ENCODE measurements at regions not wholly inside any gene's neighbourhood (a gene's known extent, or its start where the extent isn't known, plus 50 kb on each side); places are given as distances from the start of the nearest gene placed in this dataset.

DNA sequence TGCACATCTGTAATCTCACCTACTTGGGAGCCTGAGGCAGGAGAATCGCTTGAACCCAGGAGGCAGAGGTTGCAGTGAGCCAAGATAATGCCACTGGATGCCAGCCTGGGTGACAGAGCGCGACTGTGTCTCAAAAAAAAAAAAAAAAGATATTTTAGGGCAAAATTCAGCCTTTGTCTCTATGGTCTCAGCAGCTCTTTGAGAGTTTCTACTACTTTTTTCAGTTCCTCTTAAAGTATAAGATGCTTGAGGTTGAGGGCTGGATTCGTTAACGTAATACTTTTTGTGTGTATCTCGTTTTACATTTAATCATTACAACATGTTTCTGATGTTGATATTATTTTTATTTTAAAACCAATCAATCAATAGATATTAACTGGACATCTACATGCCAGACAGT is 381.2 kb upstream of the TBL1XR1 start:
- TF ChIP-seq POLR2AphosphoS5 (IDR thresholded peaks at IDR 0.05; ENCODE audit: borderline replicate concordance, low read depth, low read length): no peak
- no peak for TF ChIP-seq EZH2 (IDR thresholded peaks at IDR 0.05)

Measured in SK-N-MC (cell line).